ENCODE measurements at regions not wholly inside any gene's neighbourhood (a gene's known extent, or its start where the extent isn't known, plus 50 kb on each side); places are given as distances from the start of the nearest gene placed in this dataset.

DNA sequence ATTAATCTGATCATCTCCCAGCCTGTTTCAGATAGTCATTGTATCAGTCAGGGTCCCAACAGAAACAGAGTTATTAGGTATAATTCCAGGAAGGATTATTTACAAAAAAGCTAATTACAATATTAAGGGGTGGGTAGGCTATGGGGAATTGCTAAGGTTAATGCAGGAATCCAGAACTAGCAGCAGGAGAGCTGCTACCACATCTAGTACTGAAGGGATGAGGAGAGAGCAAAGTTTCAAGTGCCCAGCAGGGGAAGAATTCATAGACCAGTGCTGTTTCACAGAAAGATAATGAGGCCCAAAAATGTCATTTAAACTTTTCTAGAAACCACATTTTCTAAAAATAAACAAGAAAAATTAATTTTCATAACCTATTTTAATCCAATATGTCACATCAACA is 284.2 kb downstream of the HACE1 start:
- Histone ChIP-seq H3K4me1 (ENCODE audit: insufficient read depth, low read length) (0 out of 2 replicates have a peak, but pooled peaks cover 5% of the 10 kb centered on the region), H3K9ac (ENCODE audit: low read depth, low read length) (no peak overlapping the region), H3K36me3 (ENCODE audit: insufficient read depth, low read length) (no peaks in the 10 kb centered on the region), H3K9me3 (ENCODE audit: control insufficient read depth, insufficient read depth, low read length) (no peaks in the 10 kb centered on the region)

DNA sequence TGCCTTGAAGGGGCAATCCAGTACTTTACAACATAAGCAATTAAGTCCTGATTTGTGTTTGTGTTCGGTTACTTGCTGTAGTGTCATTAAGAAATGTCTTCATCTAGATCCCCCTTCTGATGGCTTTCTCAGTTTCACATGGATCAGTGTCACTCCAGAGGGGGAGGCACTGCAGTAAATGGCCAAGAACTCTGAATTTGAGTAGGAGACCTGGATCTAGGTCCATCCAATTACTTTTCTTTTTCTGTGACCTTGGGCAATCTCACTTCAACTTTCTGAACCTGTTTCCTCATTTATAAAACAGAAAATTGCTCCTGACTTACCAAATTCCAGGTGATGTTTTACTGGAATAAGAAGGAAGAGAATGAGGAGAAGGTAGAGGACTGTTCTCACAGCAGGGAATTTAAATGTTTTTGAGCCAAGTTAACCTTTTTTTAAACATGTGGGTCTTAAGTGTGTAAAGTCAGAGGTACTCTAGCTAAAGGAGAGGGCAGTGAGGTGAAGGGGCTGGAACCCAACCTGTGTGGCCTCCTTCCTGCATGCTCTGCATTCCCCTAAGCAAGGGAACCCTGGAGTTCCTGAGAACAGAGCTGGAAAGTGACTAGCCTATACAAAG is 285.5 kb downstream of the HACE1 start:
- Histone ChIP-seq H3K9me3 (ENCODE audit: control insufficient read depth, insufficient read depth, low read length) (no peaks in the 10 kb centered on the region), H3K4me1 (ENCODE audit: insufficient read depth, low read length) (0 out of 2 replicates have a peak, but pooled peaks cover 5% of the 10 kb centered on the region), H3K36me3 (ENCODE audit: insufficient read depth, low read length) (no peaks in the 10 kb centered on the region), H3K9ac (ENCODE audit: low read depth, low read length) (no peak overlapping the region)

- Histone ChIP-seq H3K36me3 (ENCODE audit: insufficient read depth, low read length) (no peaks in the 10 kb centered on the region), H3K4me1 (ENCODE audit: insufficient read depth, low read length) (0 out of 2 replicates have a peak, but pooled peaks cover 5% of the 10 kb centered on the region), H3K9ac (ENCODE audit: low read depth, low read length) (no peak overlapping the region), H3K9me3 (ENCODE audit: control insufficient read depth, insufficient read depth, low read length) (no peaks in the 10 kb centered on the region)
These were observed 286.4 kb downstream of the HACE1 start for GRCh38 chr6:104573350-104573749.

GRCh38 chr6:104572901-104573300 is 286.8 kb downstream of the HACE1 start:
- no peaks in the 10 kb centered on the region for H3K36me3 ChIP-seq (ENCODE audit: insufficient read depth, low read length)
- H3K9me3 ChIP-seq (ENCODE audit: control insufficient read depth, insufficient read depth, low read length) = no peaks in the 10 kb centered on the region
- H3K4me1 ChIP-seq (ENCODE audit: insufficient read depth, low read length) = 0 out of 2 replicates have a peak, but pooled peaks cover 5% of the 10 kb centered on the region
- no peak overlapping the region for H3K9ac ChIP-seq (ENCODE audit: low read depth, low read length)

GRCh38 chr6:104566411-104566810 is 293.3 kb downstream of the HACE1 start:
- Histone ChIP-seq H3K4me1 (ENCODE audit: insufficient read depth, low read length) (no peaks in the 10 kb centered on the region), H3K36me3 (ENCODE audit: insufficient read depth, low read length) (no peaks in the 10 kb centered on the region), H3K9me3 (ENCODE audit: control insufficient read depth, insufficient read depth, low read length) (no peaks in the 10 kb centered on the region), H3K9ac (ENCODE audit: low read depth, low read length) (no peak overlapping the region)

DNA sequence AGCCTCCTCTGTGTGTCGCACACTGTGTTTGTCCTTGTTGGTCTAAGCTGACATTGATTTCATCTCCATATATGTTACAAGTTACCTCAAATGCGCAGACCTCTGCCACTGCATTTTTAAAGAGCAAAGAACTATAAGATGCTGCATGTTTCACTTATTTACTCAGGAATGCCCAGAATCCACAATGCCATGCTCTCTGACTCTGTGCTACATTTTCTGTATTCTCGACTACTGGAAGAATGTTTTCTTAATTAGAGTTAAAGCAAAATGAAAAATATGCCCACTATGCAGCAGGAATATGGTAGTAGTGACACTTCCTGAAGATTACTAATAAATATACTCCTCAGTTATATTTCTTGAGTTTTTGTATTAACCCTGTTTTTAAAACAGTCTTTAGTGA is 296.4 kb downstream of the HACE1 start:
- no peaks in the 10 kb centered on the region for H3K36me3 ChIP-seq (ENCODE audit: insufficient read depth, low read length)
- H3K9ac ChIP-seq (ENCODE audit: low read depth, low read length) = no peak overlapping the region
- H3K9me3 ChIP-seq (ENCODE audit: control insufficient read depth, insufficient read depth, low read length) = no peaks in the 10 kb centered on the region
- H3K4me1 ChIP-seq (ENCODE audit: insufficient read depth, low read length) = no peaks in the 10 kb centered on the region

DNA sequence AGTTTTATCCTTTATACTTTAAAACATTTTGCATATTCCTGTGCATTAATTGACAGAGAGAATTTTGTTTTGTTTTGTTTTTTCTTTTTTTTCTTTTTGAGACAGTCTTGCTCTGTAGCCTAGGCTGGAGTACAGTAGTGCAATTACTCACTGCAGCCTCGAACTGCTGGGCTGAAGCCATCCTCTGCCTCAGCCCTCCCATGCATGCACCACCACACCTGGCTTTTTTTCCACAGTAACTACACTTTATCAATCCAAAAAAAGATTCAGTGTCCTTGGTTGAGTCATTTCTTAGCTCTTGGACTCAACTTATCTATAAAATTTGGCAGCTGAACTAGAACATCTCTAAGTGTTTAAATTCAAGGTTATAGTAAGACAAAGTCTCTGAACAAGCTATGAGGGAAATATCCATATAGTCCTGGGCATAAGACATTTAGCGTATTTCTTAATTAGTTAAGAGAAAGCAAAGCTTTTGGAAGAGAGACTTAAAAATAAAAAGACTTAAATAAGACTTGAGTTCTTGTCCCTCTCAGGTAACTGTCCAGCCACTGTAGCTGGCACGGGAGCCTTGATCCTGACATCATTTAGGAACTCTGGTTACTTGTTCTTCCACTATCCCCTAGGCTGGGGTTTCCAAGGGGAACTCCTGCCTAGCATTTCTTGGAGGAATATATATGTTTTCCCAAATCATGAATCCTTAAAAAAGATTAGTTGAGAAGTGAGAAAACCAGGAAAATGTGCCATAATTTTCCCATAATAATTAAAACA is 300.1 kb downstream of the HACE1 start:
- no peak overlapping the region for H3K9ac ChIP-seq (ENCODE audit: low read depth, low read length)

GRCh38 chr6:104558746-104559145 is 301.0 kb downstream of the HACE1 start:
- Histone ChIP-seq H3K36me3 (ENCODE audit: insufficient read depth, low read length) (no peaks in the 10 kb centered on the region), H3K9me3 (ENCODE audit: control insufficient read depth, insufficient read depth, low read length) (no peaks in the 10 kb centered on the region), H3K4me1 (ENCODE audit: insufficient read depth, low read length) (no peaks in the 10 kb centered on the region), H3K9ac (ENCODE audit: low read depth, low read length) (no peak overlapping the region)

More for the DNA sequence above, 300.1 kb downstream of the HACE1 start:
- Histone ChIP-seq H3K4me1 (ENCODE audit: insufficient read depth, low read length) (no peaks in the 10 kb centered on the region), H3K36me3 (ENCODE audit: insufficient read depth, low read length) (no peaks in the 10 kb centered on the region), H3K9me3 (ENCODE audit: control insufficient read depth, insufficient read depth, low read length) (no peaks in the 10 kb centered on the region)

DNA sequence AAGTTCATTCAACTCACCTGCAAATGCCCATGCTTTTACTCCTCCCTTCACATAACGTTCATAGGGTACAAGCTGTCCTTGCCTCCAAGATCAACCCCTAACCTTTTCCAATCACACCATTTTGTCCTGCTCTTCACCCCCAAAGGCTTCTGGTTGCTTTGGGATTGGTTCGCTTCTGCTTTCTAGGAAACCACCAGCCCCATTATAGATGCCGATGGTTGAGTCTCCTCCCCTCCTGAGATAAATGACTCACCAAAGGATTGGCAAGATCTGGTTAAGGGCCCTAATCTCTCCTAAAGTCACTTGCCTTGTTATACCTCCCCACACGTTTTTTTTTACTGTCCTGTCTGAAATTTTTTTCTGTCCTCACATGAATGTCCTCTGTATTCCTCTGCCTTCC is 311.4 kb downstream of the HACE1 start:
- Histone ChIP-seq H3K9me3 (ENCODE audit: control insufficient read depth, insufficient read depth, low read length) (no peaks in the 10 kb centered on the region), H3K4me1 (ENCODE audit: insufficient read depth, low read length) (no peaks in the 10 kb centered on the region), H3K9ac (ENCODE audit: low read depth, low read length) (no peak overlapping the region), H3K36me3 (ENCODE audit: insufficient read depth, low read length) (no peaks in the 10 kb centered on the region)

- H3K9me3 ChIP-seq (ENCODE audit: control insufficient read depth, insufficient read depth, low read length) = no peaks in the 10 kb centered on the region
- no peaks in the 10 kb centered on the region for H3K36me3 ChIP-seq (ENCODE audit: insufficient read depth, low read length)
- no peak overlapping the region for H3K9ac ChIP-seq (ENCODE audit: low read depth, low read length)
- no peaks in the 10 kb centered on the region for H3K4me1 ChIP-seq (ENCODE audit: insufficient read depth, low read length)
These were observed 318.3 kb downstream of the HACE1 start for GRCh38 chr6:104541411-104541810.

DNA sequence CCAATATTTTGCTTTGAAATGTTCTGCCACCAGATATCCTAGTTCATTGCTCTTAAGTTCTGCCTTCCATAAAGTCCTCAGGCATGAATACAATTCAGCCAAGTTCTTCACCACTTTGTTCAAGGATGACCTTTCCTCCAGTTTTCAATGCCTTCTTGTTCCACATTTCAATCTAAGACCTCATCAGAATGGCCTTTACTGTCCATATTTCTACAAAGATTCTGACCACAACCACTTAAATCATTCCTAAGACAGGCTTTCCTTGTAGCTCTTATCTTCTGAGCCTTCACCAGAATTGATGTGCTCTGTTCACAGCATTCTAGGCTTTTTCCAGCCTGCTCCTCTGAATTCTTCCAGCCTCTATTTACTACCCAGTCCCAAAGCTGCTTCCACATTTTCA is 319.0 kb downstream of the HACE1 start:
- no peaks in the 10 kb centered on the region for H3K9me3 ChIP-seq (ENCODE audit: control insufficient read depth, insufficient read depth, low read length)
- H3K4me1 ChIP-seq (ENCODE audit: insufficient read depth, low read length) = no peaks in the 10 kb centered on the region
- no peaks in the 10 kb centered on the region for H3K36me3 ChIP-seq (ENCODE audit: insufficient read depth, low read length)
- H3K9ac ChIP-seq (ENCODE audit: low read depth, low read length) = no peak overlapping the region

DNA sequence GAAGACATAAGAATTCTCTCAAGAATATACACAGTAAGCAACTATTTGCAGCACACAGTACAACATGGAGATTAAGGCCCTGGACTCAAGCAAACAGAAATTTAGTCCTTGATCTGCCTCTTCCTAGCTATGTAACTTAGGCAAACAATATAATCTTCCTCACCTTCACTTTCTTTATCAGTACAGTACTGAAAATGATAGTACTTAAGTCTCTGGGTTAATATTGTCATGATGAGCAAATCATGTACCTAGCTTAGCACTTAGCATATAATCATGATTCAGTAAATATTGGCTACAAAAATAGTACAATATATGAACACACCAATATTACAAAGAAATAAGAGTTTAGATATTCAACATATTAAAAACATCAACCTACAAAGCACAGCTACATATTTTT is 320.5 kb downstream of the HACE1 start:
- Histone ChIP-seq H3K9me3 (ENCODE audit: control insufficient read depth, insufficient read depth, low read length) (no peaks in the 10 kb centered on the region), H3K9ac (ENCODE audit: low read depth, low read length) (no peak overlapping the region), H3K4me1 (ENCODE audit: insufficient read depth, low read length) (no peaks in the 10 kb centered on the region), H3K36me3 (ENCODE audit: insufficient read depth, low read length) (no peaks in the 10 kb centered on the region)

GRCh38 chr6:104537872-104538271 is 321.8 kb downstream of the HACE1 start:
- Histone ChIP-seq H3K9me3 (ENCODE audit: control insufficient read depth, insufficient read depth, low read length) (no peaks in the 10 kb centered on the region), H3K4me1 (ENCODE audit: insufficient read depth, low read length) (no peaks in the 10 kb centered on the region), H3K9ac (ENCODE audit: low read depth, low read length) (no peak overlapping the region), H3K36me3 (ENCODE audit: insufficient read depth, low read length) (no peaks in the 10 kb centered on the region)

DNA sequence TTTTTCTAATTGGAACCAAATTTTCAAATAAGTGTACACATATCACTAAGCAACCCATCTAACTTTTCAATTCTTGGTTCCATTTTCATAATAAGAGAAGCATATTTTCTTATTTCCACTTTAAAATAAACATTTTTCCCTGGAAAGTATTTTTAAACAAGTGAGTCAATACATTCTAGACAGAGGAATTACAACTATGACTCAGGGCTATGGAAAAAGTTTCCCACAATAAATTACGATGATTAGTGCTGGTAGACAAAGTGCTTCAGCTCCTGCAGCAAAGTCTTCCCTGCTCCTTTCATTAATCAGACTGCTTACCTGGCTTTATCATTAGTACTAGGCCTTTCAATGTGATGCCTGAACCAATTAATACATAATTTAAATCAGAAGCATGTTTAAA is 322.5 kb downstream of the HACE1 start:
- H3K4me1 ChIP-seq (ENCODE audit: insufficient read depth, low read length) = no peaks in the 10 kb centered on the region
- H3K9me3 ChIP-seq (ENCODE audit: control insufficient read depth, insufficient read depth, low read length) = no peaks in the 10 kb centered on the region
- H3K9ac ChIP-seq (ENCODE audit: low read depth, low read length) = no peak overlapping the region
- no peaks in the 10 kb centered on the region for H3K36me3 ChIP-seq (ENCODE audit: insufficient read depth, low read length)

DNA sequence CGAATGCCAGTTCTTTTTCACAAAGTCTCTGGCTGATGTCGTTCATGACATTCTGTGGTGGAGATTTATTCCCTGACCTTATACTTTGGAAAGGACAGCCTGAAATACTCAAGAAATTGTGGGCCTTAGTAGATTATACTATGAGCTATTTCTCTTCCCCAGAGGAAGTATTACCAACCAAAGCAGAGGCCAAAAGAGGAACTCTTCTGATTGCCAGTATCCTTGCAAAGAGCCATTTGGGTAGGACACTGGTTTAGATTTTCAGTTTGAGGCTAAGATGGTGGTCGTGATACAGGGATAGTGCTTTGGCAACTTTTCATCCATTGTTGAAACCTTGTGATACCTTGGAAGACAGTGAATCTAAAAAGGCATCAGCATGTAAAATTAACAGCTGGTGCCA is 327.3 kb downstream of the HACE1 start:
- H3K4me1 ChIP-seq (ENCODE audit: insufficient read depth, low read length) = no peaks in the 10 kb centered on the region
- no peaks in the 10 kb centered on the region for H3K36me3 ChIP-seq (ENCODE audit: insufficient read depth, low read length)
- H3K9me3 ChIP-seq (ENCODE audit: control insufficient read depth, insufficient read depth, low read length) = no peaks in the 10 kb centered on the region
- H3K9ac ChIP-seq (ENCODE audit: low read depth, low read length) = no peak overlapping the region
